ENCODE measurements at regions not wholly inside any gene's neighbourhood (a gene's known extent, or its start where the extent isn't known, plus 50 kb on each side); places are given as distances from the start of the nearest gene placed in this dataset.

DNA sequence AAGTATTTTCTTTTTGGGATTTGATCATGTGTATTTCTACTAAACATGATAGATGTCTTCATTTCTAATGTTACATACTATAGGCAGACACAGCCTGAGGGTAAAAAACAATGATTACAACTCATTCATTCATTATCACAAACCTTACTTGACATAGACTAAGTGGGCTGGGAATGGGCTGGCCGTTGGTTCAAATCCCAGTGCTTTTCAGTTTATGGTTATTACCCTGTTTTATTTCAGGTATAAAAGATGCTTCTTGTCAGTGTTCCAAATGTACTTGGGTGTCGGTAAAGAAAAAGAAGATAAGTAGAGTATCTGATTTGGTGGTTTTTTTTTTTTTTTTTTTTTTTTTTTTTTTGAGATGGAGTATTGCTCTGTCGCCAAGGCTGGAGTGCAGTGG, 149.7 kb upstream of the ZFHX3 start:
- TF ChIP-seq CTCF (IDR thresholded peaks at IDR 0.05; ENCODE audit: control insufficient read depth, extremely low read depth, insufficient read depth), result no peak
- DNase-seq (ENCODE audit: low read depth), result no peak
- H3K4me3 ChIP-seq (ENCODE audit: low read depth, low read length), result no peak overlapping the region

DNA sequence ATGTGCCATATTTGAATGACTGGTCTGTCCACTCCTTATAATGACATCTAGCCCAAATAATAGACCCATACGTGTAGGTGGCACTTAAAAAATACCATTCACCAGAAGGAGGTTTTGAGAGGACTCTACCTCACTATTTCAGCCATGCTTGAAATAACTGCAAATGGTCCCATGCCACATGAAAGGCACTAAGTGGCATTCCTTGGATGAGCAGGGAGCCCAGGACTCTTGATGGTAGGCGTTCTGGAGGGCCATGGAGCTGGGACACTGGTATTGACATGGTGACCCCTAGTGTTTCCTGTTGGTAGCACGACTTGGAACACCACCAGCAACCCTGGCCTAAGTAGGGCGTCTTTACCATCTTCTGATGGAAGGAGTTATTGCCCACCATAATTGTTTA, 148.7 kb upstream of the ZFHX3 start:
- no peak overlapping the region for H3K4me3 ChIP-seq (ENCODE audit: low read depth, low read length)
- TF ChIP-seq CTCF (IDR thresholded peaks at IDR 0.05; ENCODE audit: control insufficient read depth, extremely low read depth, insufficient read depth), result peak; percentile 71
- peak; percentile 40 for DNase-seq (ENCODE audit: low read depth)

DNA sequence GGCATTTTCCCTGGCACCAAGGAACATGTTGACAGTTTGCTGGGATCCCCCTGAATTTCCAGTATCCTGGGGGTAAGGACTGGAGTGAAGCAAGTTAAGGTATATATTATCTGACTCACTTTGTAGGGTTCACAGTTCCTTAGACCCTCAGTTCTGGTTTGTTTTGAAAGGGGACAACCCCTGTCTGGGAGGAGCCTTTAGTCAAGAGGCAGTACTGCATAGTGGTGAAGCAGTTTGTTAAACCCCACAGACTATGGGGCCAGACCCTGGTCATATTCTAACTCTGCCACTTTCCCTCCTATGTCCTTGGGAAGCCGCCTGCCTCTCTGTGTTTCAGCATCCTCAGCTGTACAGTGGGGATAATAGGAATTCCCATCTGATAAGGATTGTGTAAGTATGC, 145.5 kb upstream of the ZFHX3 start:
- no peak for TF ChIP-seq CTCF (IDR thresholded peaks at IDR 0.05; ENCODE audit: control insufficient read depth, extremely low read depth, insufficient read depth)
- H3K4me3 ChIP-seq (ENCODE audit: low read depth, low read length), result no peak overlapping the region
- DNase-seq (ENCODE audit: low read depth), result no peak

GRCh38 chr16:73192232-73192894, 144.4 kb upstream of the ZFHX3 start:
- H3K4me3 ChIP-seq (ENCODE audit: low read depth, low read length), result no peak overlapping the region
- no peak for TF ChIP-seq CTCF (IDR thresholded peaks at IDR 0.05; ENCODE audit: control insufficient read depth, extremely low read depth, insufficient read depth)
- DNase-seq (ENCODE audit: low read depth), result no peak

- no peak for TF ChIP-seq CTCF (IDR thresholded peaks at IDR 0.05; ENCODE audit: control insufficient read depth, extremely low read depth, insufficient read depth)
- DNase-seq (ENCODE audit: low read depth), result no peak
- no peak overlapping the region for H3K4me3 ChIP-seq (ENCODE audit: low read depth, low read length)
These were observed 143.7 kb upstream of the ZFHX3 start for GRCh38 chr16:73191660-73192046.

- DNase-seq (ENCODE audit: low read depth), result no peak
- no peak for TF ChIP-seq CTCF (IDR thresholded peaks at IDR 0.05; ENCODE audit: control insufficient read depth, extremely low read depth, insufficient read depth)
- H3K4me3 ChIP-seq (ENCODE audit: low read depth, low read length), result no peak overlapping the region
These were observed 143.0 kb upstream of the ZFHX3 start for GRCh38 chr16:73190688-73191659.
